ENCODE measurements at regions not wholly inside any gene's neighbourhood (a gene's known extent, or its start where the extent isn't known, plus 50 kb on each side); places are given as distances from the start of the nearest gene placed in this dataset.

GRCh38 chr7:11247545-11247944 is 273.9 kb downstream of the PHF14 start:
- H3K27me3 ChIP-seq (ENCODE audit: control insufficient read depth, insufficient read depth, low read length), result no peaks in the 10 kb centered on the region
- no peak overlapping the region for H3K4me3 ChIP-seq (ENCODE audit: low read depth, low read length)
- no peak for DNase-seq (ENCODE audit: low read depth)
- H3K36me3 ChIP-seq (ENCODE audit: control insufficient read depth, insufficient read depth, low read length), result no peaks in the 10 kb centered on the region
- no peak for TF ChIP-seq CTCF (IDR thresholded peaks at IDR 0.05; ENCODE audit: insufficient read depth, low read length, poor library complexity, severe bottlenecking)

GRCh38 chr7:11251436-11251835 is 277.8 kb downstream of the PHF14 start:
- TF ChIP-seq CTCF (IDR thresholded peaks at IDR 0.05; ENCODE audit: insufficient read depth, low read length, poor library complexity, severe bottlenecking), result no peak
- Histone ChIP-seq H3K27me3 (ENCODE audit: control insufficient read depth, insufficient read depth, low read length) (no peaks in the 10 kb centered on the region), H3K4me3 (ENCODE audit: low read depth, low read length) (no peak overlapping the region), H3K36me3 (ENCODE audit: control insufficient read depth, insufficient read depth, low read length) (no peaks in the 10 kb centered on the region)
- no peak for DNase-seq (ENCODE audit: low read depth)

GRCh38 chr7:11252011-11252607 is 278.4 kb downstream of the PHF14 start:
- TF ChIP-seq CTCF (IDR thresholded peaks at IDR 0.05; ENCODE audit: insufficient read depth, low read length, poor library complexity, severe bottlenecking), result no peak

GRCh38 chr7:11252705-11253272 is 279.1 kb downstream of the PHF14 start:
- Histone ChIP-seq H3K36me3 (ENCODE audit: control insufficient read depth, insufficient read depth, low read length) (no peaks in the 10 kb centered on the region), H3K27me3 (ENCODE audit: control insufficient read depth, insufficient read depth, low read length) (no peaks in the 10 kb centered on the region), H3K4me3 (ENCODE audit: low read depth, low read length) (no peak overlapping the region)
- DNase-seq (ENCODE audit: low read depth), result no peak
- TF ChIP-seq CTCF (IDR thresholded peaks at IDR 0.05; ENCODE audit: insufficient read depth, low read length, poor library complexity, severe bottlenecking), result no peak

More at GRCh38 chr7:11252011-11252607, 278.4 kb downstream of the PHF14 start:
- H3K36me3 ChIP-seq (ENCODE audit: control insufficient read depth, insufficient read depth, low read length), result no peaks in the 10 kb centered on the region
- no peak for DNase-seq (ENCODE audit: low read depth)
- H3K4me3 ChIP-seq (ENCODE audit: low read depth, low read length), result no peak overlapping the region
- no peaks in the 10 kb centered on the region for H3K27me3 ChIP-seq (ENCODE audit: control insufficient read depth, insufficient read depth, low read length)

GRCh38 chr7:11256501-11256900 is 282.8 kb downstream of the PHF14 start:
- no peak overlapping the region for H3K4me3 ChIP-seq (ENCODE audit: low read depth, low read length)
- no peaks in the 10 kb centered on the region for H3K27me3 ChIP-seq (ENCODE audit: control insufficient read depth, insufficient read depth, low read length)
- TF ChIP-seq CTCF (IDR thresholded peaks at IDR 0.05; ENCODE audit: insufficient read depth, low read length, poor library complexity, severe bottlenecking), result no peak
- no peaks in the 10 kb centered on the region for H3K36me3 ChIP-seq (ENCODE audit: control insufficient read depth, insufficient read depth, low read length)
- no peak for DNase-seq (ENCODE audit: low read depth)

GRCh38 chr7:11261470-11261869 is 287.8 kb downstream of the PHF14 start:
- Histone ChIP-seq H3K4me3 (ENCODE audit: low read depth, low read length) (no peak overlapping the region), H3K36me3 (ENCODE audit: control insufficient read depth, insufficient read depth, low read length) (no peaks in the 10 kb centered on the region), H3K27me3 (ENCODE audit: control insufficient read depth, insufficient read depth, low read length) (no peaks in the 10 kb centered on the region)
- TF ChIP-seq CTCF (IDR thresholded peaks at IDR 0.05; ENCODE audit: insufficient read depth, low read length, poor library complexity, severe bottlenecking), result no peak
- DNase-seq (ENCODE audit: low read depth), result no peak

All from kidney epithelial cell (primary cell).